ENCODE measurements at regions not wholly inside any gene's neighbourhood (a gene's known extent, or its start where the extent isn't known, plus 50 kb on each side); places are given as distances from the start of the nearest gene placed in this dataset.

DNA sequence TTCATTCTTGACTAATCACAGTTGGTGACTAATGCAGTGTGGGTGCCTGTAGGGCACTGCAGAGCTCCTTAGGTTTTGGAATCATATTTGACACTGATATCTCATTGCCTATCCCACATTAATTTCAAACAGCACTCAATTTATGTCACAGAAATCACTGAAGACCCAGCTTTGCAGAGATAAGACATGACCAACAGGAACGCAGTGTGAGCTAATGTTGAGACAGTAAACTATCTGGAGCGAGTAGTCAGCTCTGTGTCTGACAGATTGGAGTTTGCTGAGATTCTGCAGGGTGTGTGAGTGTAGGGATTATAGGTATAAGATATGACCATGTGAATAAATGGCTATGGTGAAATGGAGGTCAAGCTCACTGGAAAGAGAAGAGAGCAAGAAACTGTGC lies 1586.1 kb upstream of the AGA start:
- no peak for TF ChIP-seq FOXM1 (IDR thresholded peaks at IDR 0.05; ENCODE audit: low read depth, low read length)
- TF ChIP-seq ZNF384 (IDR thresholded peaks at IDR 0.05; ENCODE audit: borderline replicate concordance, low read depth, low read length): no peak
- TF ChIP-seq, protein P1, sequence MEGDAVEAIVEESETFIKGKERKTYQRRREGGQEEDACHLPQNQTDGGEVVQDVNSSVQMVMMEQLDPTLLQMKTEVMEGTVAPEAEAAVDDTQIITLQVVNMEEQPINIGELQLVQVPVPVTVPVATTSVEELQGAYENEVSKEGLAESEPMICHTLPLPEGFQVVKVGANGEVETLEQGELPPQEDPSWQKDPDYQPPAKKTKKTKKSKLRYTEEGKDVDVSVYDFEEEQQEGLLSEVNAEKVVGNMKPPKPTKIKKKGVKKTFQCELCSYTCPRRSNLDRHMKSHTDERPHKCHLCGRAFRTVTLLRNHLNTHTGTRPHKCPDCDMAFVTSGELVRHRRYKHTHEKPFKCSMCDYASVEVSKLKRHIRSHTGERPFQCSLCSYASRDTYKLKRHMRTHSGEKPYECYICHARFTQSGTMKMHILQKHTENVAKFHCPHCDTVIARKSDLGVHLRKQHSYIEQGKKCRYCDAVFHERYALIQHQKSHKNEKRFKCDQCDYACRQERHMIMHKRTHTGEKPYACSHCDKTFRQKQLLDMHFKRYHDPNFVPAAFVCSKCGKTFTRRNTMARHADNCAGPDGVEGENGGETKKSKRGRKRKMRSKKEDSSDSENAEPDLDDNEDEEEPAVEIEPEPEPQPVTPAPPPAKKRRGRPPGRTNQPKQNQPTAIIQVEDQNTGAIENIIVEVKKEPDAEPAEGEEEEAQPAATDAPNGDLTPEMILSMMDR (IDR thresholded peaks at IDR 0.05 in 2 of 3, conservative IDR thresholded peaks at IDR 0.05 in 1 of 3; ENCODE audit: control insufficient read depth in 2 of 3, extremely low read depth in 1 of 3, insufficient read depth in 1 of 3, low read depth in 3 of 3, low read length in 3 of 3): no peak

Data from GM12878 (cell line).